PC-9 (cell line): ENCODE measurements at regions not wholly inside any gene's neighbourhood (a gene's known extent, or its start where the extent isn't known, plus 50 kb on each side); places are given as distances from the start of the nearest gene placed in this dataset.

ENCODE experiments used
- BruUV-seq: library from RNA; stranded (reverse); fragments of 400-500 nt; replicated peaks from 2 replicates; lab custom pipeline; 2021; lab: Mats Ljungman, UMichigan
- CTCF ChIA-PET: fragments of 300-600 bp; sonication (Branson Sonifier 250); formaldehyde crosslinking; loops from one replicate; lab custom pipeline; 2022; ENCODE audit warnings: antibody characterized with exemption; lab: Charles Lee
- POLR2A ChIA-PET: fragments of 300-600 bp; sonication (Branson Sonifier 250); formaldehyde crosslinking; loops from one replicate; lab custom pipeline; 2022; ENCODE audit warnings: antibody characterized with exemption; ENCODE audit not compliant: unreplicated experiment; lab: Charles Lee
- DNase-seq, 2 experiments: peaks; one replicate each; pipeline versions ENCODE4 v3.0.0 to v3.0.0-alpha.2; 2015 to 2022; ENCODE audit warnings: mixed read lengths in 1 of 2
- H2AFZ ChIP-seq: fragments of 200-600 bp; sonication (generic); 2 replicates; pipeline ENCODE4 v1.8.1; 2017; ENCODE audit warnings: antibody characterized with exemption
- H3F3A ChIP-seq: fragments of 200-600 bp; sonication (generic); 2 replicates; pipeline ENCODE4 v1.8.1; 2017; ENCODE audit warnings: antibody characterized with exemption, mild to moderate bottlenecking, low read depth; ENCODE audit not compliant: insufficient read depth
- H3K27ac ChIP-seq: fragments of 200-600 bp; sonication (generic); 2 replicates; pipeline ENCODE4 v1.6.1; 2016; ENCODE audit warnings: mixed run types
- H3K27me3 ChIP-seq: fragments of 200-600 bp; sonication (generic); 2 replicates; pipeline ENCODE4 v1.6.1; 2016; ENCODE audit warnings: low read depth, mixed run types; ENCODE audit not compliant: insufficient read depth
- H3K36me3 ChIP-seq: fragments of 200-600 bp; sonication (generic); 2 replicates; pipeline ENCODE4 v1.6.1; 2016; ENCODE audit warnings: low read depth, mixed run types
- H3K4me1 ChIP-seq: fragments of 200-600 bp; sonication (generic); replicated peaks from 2 replicates; pipeline ENCODE4 v1.6.1; 2016; ENCODE audit warnings: mixed run types; ENCODE audit not compliant: insufficient read depth
- H3K4me2 ChIP-seq: fragments of 200-600 bp; sonication (generic); 2 replicates; pipeline ENCODE4 v1.6.1; 2017; ENCODE audit warnings: mixed run types
- H3K4me3 ChIP-seq: fragments of 200-600 bp; sonication (generic); 2 replicates; pipeline ENCODE4 v1.6.1; 2016; ENCODE audit warnings: mixed run types
- H3K79me2 ChIP-seq: fragments of 200-600 bp; sonication (generic); 2 replicates; pipeline ENCODE4 v1.6.1; 2017; ENCODE audit warnings: low read depth, mixed run types
- H3K9me2 ChIP-seq: fragments of 200-600 bp; sonication (generic); 2 replicates; pipeline ENCODE4 v1.8.1; 2017; ENCODE audit warnings: mild to moderate bottlenecking; ENCODE audit not compliant: insufficient read depth
- H3K9me3 ChIP-seq: fragments of 200-600 bp; sonication (generic); 2 replicates; pipeline ENCODE4 v1.8.1; 2016; ENCODE audit warnings: low read depth; ENCODE audit not compliant: insufficient read depth
- H4K20me1 ChIP-seq: fragments of 200-600 bp; sonication (generic); 2 replicates; pipeline ENCODE4 v1.8.1; 2017; ENCODE audit not compliant: insufficient read depth
- EZH2 ChIP-seq: fragments of 200-600 bp; sonication (generic); IDR thresholded peaks from 2 replicates; pipeline ENCODE4 v1.8.0; 2017; ENCODE audit warnings: antibody characterized with exemption, low read depth
- intact Hi-C: fragments of 100-400 bp; cut with micrococcal nuclease; formaldehyde crosslinking; loops from one replicate; pipeline ENCODE4 v1.10.0; 2022; ENCODE audit not compliant: unreplicated experiment
- TF ChIP-seq, protein P1 (sequence below): fragments of 200-600 bp; sonication (generic); conservative IDR thresholded peaks from 2 replicates; pipeline ENCODE4 v1.6.1; 2017; ENCODE audit warnings: mixed run types, antibody characterized with exemption, mild to moderate bottlenecking, moderate library complexity

DNA sequence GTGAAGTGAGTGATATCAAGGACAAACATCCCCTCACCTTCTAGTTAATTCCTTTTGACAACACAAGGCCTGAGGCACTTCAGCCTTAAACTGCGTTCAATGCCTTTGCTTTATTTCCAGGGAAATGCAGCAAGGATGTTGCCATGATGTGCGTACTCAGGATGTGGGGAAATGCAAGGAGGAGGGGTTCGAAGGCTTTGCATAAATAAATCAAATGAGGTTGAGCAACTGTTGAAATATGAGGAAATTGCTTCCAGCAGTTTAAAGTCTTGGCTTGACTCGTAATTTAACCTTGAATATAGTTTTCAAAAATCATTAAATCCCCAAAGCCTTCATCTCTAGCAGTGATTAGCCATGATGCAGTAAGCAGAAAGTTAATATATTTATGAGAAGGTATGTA lies 81.8 kb upstream of the CCL2 start:
- H3K27ac ChIP-seq: no peak overlapping the region
- CTCF ChIA-PET: no interaction called here
- intact Hi-C loops: no loop called here

DNA sequence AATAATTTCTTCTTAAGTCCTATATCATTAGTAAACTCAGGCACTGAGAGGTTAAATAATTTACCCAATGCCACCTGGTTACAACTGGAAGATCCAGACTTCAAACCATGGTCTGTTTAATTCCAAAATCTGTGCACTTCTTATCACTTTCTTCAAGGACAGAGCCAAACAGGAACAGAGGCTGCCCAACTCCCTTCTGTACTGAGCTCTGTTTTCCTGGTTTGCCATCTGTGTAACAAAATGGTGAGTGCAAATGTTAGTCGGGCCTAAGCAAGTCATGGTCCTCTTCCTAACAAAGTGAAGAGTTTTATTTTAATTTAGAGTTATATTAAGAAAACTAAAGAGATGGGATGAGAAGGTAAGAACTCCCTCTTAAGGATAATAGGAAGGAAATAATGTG lies 80.6 kb upstream of the CCL2 start:
- Histone ChIP-seq H3K9me3 (no peaks in the 10 kb centered on the region), H4K20me1 (no peaks in the 10 kb centered on the region), H3K79me2 (no peaks in the 10 kb centered on the region), H3F3A (no peaks in the 10 kb centered on the region), H3K27me3 (peaks cover 18% of the 10 kb centered on the region; the same call in 1 of the 2 replicates), H3K4me2 (no peak overlapping the region), H2AFZ (no peak overlapping the region), H3K9me2 (no peaks in the 10 kb centered on the region), H3K36me3 (no peaks in the 10 kb centered on the region), H3K27ac (no peak overlapping the region), H3K4me1 (no peaks in the 10 kb centered on the region), H3K4me3 (no peak overlapping the region)
- no peak for DNase-seq
- TF ChIP-seq, protein P1, sequence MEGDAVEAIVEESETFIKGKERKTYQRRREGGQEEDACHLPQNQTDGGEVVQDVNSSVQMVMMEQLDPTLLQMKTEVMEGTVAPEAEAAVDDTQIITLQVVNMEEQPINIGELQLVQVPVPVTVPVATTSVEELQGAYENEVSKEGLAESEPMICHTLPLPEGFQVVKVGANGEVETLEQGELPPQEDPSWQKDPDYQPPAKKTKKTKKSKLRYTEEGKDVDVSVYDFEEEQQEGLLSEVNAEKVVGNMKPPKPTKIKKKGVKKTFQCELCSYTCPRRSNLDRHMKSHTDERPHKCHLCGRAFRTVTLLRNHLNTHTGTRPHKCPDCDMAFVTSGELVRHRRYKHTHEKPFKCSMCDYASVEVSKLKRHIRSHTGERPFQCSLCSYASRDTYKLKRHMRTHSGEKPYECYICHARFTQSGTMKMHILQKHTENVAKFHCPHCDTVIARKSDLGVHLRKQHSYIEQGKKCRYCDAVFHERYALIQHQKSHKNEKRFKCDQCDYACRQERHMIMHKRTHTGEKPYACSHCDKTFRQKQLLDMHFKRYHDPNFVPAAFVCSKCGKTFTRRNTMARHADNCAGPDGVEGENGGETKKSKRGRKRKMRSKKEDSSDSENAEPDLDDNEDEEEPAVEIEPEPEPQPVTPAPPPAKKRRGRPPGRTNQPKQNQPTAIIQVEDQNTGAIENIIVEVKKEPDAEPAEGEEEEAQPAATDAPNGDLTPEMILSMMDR: no peak
- BruUV-seq: no TSS peak
- CTCF ChIA-PET: no interaction called here
- intact Hi-C loops: no loop called here
- POLR2A ChIA-PET: no interaction called here

More for the DNA sequence above, 81.8 kb upstream of the CCL2 start:
- no peak overlapping the region for H3K4me2 ChIP-seq
- H3K79me2 ChIP-seq: no peaks in the 10 kb centered on the region
- POLR2A ChIA-PET: no interaction called here
- H3K9me2 ChIP-seq: no peaks in the 10 kb centered on the region
- H3K4me3 ChIP-seq: no peak overlapping the region
- H4K20me1 ChIP-seq: no peaks in the 10 kb centered on the region
- no peaks in the 10 kb centered on the region for H3K36me3 ChIP-seq
- H3K27me3 ChIP-seq: peaks cover 11% of the 10 kb centered on the region; the same call in 1 of the 2 replicates
- BruUV-seq: no TSS peak
- no peaks in the 10 kb centered on the region for H3K9me3 ChIP-seq
- no peak for DNase-seq
- no peak overlapping the region for H2AFZ ChIP-seq
- H3K4me1 ChIP-seq: no peaks in the 10 kb centered on the region
- TF ChIP-seq EZH2: no peak
- TF ChIP-seq, protein P1: no peak
- no peaks in the 10 kb centered on the region for H3F3A ChIP-seq

DNA sequence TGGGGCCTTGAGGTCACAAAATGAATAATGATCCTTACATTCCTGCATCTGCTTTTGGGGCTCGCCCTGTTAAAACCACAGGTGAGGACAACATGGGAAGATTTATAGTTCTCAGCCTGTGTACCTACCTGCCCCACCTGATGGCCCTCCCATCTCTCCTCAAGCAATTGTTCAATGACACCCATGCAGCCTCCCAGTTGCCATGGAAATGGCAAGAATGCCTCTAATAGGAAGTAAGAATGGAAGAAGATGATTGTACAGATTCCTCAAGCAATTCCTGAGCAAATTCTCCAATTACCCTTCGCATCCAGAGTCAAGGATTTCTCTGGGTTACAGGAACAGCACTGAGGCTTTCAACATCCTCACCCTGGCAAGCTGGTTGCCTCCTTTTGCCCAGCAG lies 78.6 kb upstream of the CCL2 start:
- intact Hi-C loops: no loop called here
- no peaks in the 10 kb centered on the region for H3K9me2 ChIP-seq
- H3K4me3 ChIP-seq: no peak overlapping the region
- no peaks in the 10 kb centered on the region for H4K20me1 ChIP-seq
- no peaks in the 10 kb centered on the region for H3K9me3 ChIP-seq
- DNase-seq: no peak
- TF ChIP-seq EZH2: no peak
- TF ChIP-seq, protein P1: no peak
- ChIA-PET CTCF (no interaction called here), POLR2A (no interaction called here)
- no peak overlapping the region for H2AFZ ChIP-seq
- H3K4me1 ChIP-seq: no peaks in the 10 kb centered on the region
- H3K79me2 ChIP-seq: no peaks in the 10 kb centered on the region
- peaks cover 27% of the 10 kb centered on the region; the same call in 1 of the 2 replicates for H3K27me3 ChIP-seq
- H3K27ac ChIP-seq: no peak overlapping the region
- no peaks in the 10 kb centered on the region for H3K36me3 ChIP-seq
- no peak overlapping the region for H3K4me2 ChIP-seq
- no TSS peak for BruUV-seq
- H3F3A ChIP-seq: no peaks in the 10 kb centered on the region
